ENCODE measurements at regions not wholly inside any gene's neighbourhood (a gene's known extent, or its start where the extent isn't known, plus 50 kb on each side); places are given as distances from the start of the nearest gene placed in this dataset.

- Mint-ChIP-seq H3K4me1 (ENCODE audit: low read depth, unreplicated experiment) (peaks cover 4% of the 10 kb centered on the region), H3K9me3 (ENCODE audit: unreplicated experiment) (no peaks in the 10 kb centered on the region), H3K27me3 (ENCODE audit: unreplicated experiment) (no peaks in the 10 kb centered on the region), H3K27ac (ENCODE audit: unreplicated experiment) (no peak overlapping the region), H3K4me3 (ENCODE audit: unreplicated experiment) (no peak overlapping the region), H3K36me3 (ENCODE audit: unreplicated experiment) (no peaks in the 10 kb centered on the region)
- TF ChIP-seq, protein P1, sequence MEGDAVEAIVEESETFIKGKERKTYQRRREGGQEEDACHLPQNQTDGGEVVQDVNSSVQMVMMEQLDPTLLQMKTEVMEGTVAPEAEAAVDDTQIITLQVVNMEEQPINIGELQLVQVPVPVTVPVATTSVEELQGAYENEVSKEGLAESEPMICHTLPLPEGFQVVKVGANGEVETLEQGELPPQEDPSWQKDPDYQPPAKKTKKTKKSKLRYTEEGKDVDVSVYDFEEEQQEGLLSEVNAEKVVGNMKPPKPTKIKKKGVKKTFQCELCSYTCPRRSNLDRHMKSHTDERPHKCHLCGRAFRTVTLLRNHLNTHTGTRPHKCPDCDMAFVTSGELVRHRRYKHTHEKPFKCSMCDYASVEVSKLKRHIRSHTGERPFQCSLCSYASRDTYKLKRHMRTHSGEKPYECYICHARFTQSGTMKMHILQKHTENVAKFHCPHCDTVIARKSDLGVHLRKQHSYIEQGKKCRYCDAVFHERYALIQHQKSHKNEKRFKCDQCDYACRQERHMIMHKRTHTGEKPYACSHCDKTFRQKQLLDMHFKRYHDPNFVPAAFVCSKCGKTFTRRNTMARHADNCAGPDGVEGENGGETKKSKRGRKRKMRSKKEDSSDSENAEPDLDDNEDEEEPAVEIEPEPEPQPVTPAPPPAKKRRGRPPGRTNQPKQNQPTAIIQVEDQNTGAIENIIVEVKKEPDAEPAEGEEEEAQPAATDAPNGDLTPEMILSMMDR (IDR thresholded peaks at IDR 0.05; ENCODE audit: partially characterized antibody, unreplicated experiment) = no peak
- DNase-seq = no peak
These were observed 128.3 kb downstream of the CYRIA start for GRCh38 chr2:16537347-16537746.

GRCh38 chr2:16526193-16526592 is 139.4 kb downstream of the CYRIA start:
- H3K4me1 Mint-ChIP-seq (ENCODE audit: low read depth, unreplicated experiment) = peaks cover 3% of the 10 kb centered on the region
- H3K36me3 Mint-ChIP-seq (ENCODE audit: unreplicated experiment) = no peaks in the 10 kb centered on the region
- DNase-seq = no peak
- TF ChIP-seq, protein P1 (IDR thresholded peaks at IDR 0.05; ENCODE audit: partially characterized antibody, unreplicated experiment) = no peak
- no peak overlapping the region for H3K27ac Mint-ChIP-seq (ENCODE audit: unreplicated experiment)
- no peaks in the 10 kb centered on the region for H3K9me3 Mint-ChIP-seq (ENCODE audit: unreplicated experiment)
- peaks cover 1% of the 10 kb centered on the region for H3K27me3 Mint-ChIP-seq (ENCODE audit: unreplicated experiment)
- no peak overlapping the region for H3K4me3 Mint-ChIP-seq (ENCODE audit: unreplicated experiment)

DNA sequence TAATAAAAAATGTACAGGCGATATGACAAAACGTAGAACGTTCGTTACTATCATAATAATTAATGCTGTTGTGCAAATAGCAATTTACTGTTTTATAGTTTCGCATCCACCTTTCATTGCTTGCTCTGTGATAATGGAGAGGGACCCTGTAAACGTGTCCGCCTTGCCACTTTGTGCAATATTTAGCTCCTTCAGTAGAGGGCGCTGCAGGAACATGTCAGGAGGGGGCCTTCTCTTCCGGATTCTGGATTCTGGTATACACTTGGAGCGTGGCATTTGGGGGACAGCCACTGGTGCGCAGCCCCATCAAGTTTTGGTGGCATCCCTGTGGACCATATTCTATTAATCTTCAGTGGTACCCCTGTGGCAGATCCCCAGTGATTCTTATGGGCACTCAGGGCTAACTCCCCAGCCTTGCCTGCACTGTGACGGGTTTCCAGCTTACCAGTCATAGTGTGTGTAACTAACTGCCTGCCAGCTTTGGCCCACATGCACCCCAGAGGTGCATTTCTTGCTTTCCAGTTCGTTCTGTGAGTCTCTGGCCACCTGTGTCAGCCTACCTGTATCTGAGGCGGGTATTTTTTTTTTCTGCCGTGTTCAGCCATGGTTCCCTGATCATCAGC is 140.3 kb downstream of the CYRIA start:
- Mint-ChIP-seq H3K9me3 (ENCODE audit: unreplicated experiment) (no peaks in the 10 kb centered on the region), H3K27ac (ENCODE audit: unreplicated experiment) (no peak overlapping the region), H3K27me3 (ENCODE audit: unreplicated experiment) (peaks cover 1% of the 10 kb centered on the region), H3K36me3 (ENCODE audit: unreplicated experiment) (no peaks in the 10 kb centered on the region), H3K4me1 (ENCODE audit: low read depth, unreplicated experiment) (peaks cover 3% of the 10 kb centered on the region), H3K4me3 (ENCODE audit: unreplicated experiment) (no peak overlapping the region)
- DNase-seq = peak; percentile 59
- TF ChIP-seq, protein P1 (IDR thresholded peaks at IDR 0.05; ENCODE audit: partially characterized antibody, unreplicated experiment) = peak; percentile 73

GRCh38 chr2:16523711-16524110 is 141.9 kb downstream of the CYRIA start:
- TF ChIP-seq, protein P1 (IDR thresholded peaks at IDR 0.05; ENCODE audit: partially characterized antibody, unreplicated experiment) = no peak
- Mint-ChIP-seq H3K4me3 (ENCODE audit: unreplicated experiment) (no peak overlapping the region), H3K27ac (ENCODE audit: unreplicated experiment) (no peak overlapping the region), H3K36me3 (ENCODE audit: unreplicated experiment) (no peaks in the 10 kb centered on the region), H3K4me1 (ENCODE audit: low read depth, unreplicated experiment) (peaks cover 3% of the 10 kb centered on the region), H3K9me3 (ENCODE audit: unreplicated experiment) (no peaks in the 10 kb centered on the region), H3K27me3 (ENCODE audit: unreplicated experiment) (peaks cover 1% of the 10 kb centered on the region)
- no peak for DNase-seq

GRCh38 chr2:16522031-16522831 is 143.4 kb downstream of the CYRIA start:
- Mint-ChIP-seq H3K27ac (ENCODE audit: unreplicated experiment) (no peak overlapping the region), H3K4me3 (ENCODE audit: unreplicated experiment) (no peak overlapping the region), H3K4me1 (ENCODE audit: low read depth, unreplicated experiment) (peaks cover 3% of the 10 kb centered on the region), H3K27me3 (ENCODE audit: unreplicated experiment) (peaks cover 1% of the 10 kb centered on the region), H3K9me3 (ENCODE audit: unreplicated experiment) (no peaks in the 10 kb centered on the region), H3K36me3 (ENCODE audit: unreplicated experiment) (no peaks in the 10 kb centered on the region)
- TF ChIP-seq, protein P1 (IDR thresholded peaks at IDR 0.05; ENCODE audit: partially characterized antibody, unreplicated experiment) = no peak
- DNase-seq = no peak
